Middle frontal gyrus (tissue), 1 donor: ENCODE measurements at regions not wholly inside any gene's neighbourhood (a gene's known extent, or its start where the extent isn't known, plus 50 kb on each side); places are given as distances from the start of the nearest gene placed in this dataset.

ENCODE experiments used
- DNase-seq: peaks from one replicate; pipeline ENCODE4 v3.0.0-alpha.2; 2015; ENCODE audit warnings: low spot score; ENCODE audit errors: extremely low spot score

DNA sequence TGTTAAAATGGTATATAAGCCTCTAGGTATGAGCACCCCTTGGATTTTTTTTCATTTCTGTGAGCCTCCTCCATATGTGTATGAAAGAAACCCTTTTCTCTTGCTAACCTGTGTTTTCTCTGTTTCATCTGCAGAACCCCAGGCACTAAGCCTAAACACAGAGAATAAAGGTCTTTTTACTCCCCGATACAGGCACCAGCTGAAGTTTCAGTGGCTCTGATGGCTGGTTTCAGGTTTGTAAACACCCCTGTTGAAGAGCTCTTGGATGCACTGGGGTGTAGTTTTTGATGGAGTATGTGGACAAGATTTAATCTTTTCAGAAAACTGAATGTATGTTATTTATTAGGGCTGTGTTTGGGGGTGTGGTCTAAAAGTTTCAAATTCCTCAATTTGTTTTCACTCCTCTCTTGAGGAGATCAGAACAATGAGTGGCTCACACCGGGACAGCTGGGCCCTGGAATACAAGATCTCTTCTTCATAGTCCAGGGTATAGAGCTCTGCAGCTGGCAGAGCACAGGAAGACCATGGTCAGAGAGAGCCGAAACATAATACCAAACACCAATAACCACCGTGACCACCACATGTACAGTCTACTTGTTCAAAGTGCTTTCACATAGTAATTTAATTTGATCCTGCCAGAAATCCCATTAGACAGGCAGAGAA is 50.2 kb upstream of the VTCN1 start:
- DNase-seq: no peak
